Astrocyte of the spinal cord (primary cell): ENCODE measurements at regions not wholly inside any gene's neighbourhood (a gene's known extent, or its start where the extent isn't known, plus 50 kb on each side); places are given as distances from the start of the nearest gene placed in this dataset.
A peak's percentile ranks its signal among the peaks of the same experiment; 100 is the strongest.

Experiments used
- DNase-seq: peaks from one replicate; pipeline ENCODE4 v3.0.0; 2011; ENCODE audit warnings: low read depth, low spot score
- H3K4me3 ChIP-seq: 2 replicates; pipeline ENCODE4 v1.5.1; 2011; ENCODE audit warnings: low read depth, mild to moderate bottlenecking, low read length, moderate library complexity
- in situ Hi-C: cut with HindIII; loops from 2 replicates; pipeline ENCODE4 v1.10.0; 2017; ENCODE audit warnings: low sequenced_read_pairs
- TF ChIP-seq, protein P1 (sequence below): IDR thresholded peaks from 2 replicates; pipeline ENCODE4 v1.5.1; 2012; ENCODE audit warnings: low read depth, mild to moderate bottlenecking, low read length, inconsistent platforms

DNA sequence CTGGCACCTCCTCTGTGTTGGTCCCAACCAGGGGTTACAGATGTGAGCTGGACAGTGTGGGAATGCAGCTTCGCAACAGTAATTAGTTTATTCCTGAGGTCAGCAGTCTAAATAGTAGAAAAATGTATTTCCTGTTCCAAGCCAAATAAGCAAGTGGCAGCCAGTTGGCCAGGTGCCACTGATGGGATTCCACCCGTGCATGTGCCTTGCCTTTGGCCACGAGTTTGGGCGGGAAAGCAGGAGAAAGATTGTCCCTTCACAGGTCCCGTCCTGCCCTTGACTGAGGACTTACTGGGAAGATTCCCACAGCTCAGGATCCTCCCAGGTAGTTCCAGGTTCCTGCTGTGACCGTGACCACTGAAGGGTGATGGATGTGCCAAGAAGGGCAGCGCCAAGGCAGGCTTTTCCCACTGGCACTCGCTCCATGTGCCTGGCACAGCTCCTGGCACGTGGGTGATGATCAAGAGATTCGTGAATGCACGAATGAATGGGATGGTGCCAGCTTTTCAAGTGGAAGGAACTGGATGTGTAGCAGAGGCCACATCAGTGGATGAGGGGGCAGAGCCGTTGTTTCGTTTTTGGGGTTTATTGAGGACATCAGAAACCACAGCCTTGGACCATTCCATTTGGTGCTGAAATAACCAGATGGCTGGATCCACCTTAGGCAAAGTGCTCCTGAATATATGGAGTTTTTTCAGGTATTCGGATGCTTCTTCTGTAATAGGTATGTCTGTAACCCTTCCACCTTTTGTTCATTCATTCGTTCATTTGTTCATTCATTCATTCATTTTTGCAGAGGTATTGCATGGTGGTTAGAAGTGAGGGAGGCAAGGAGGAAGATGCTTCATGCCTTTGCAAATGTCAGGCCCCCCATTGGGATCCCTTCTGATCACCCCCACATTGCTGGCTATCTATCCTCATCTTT, 62.4 kb upstream of the WNT4 start:
- DNase-seq = no peak
- H3K4me3 ChIP-seq = no peak overlapping the region
- in situ Hi-C loops = no loop called here
- TF ChIP-seq, protein P1, sequence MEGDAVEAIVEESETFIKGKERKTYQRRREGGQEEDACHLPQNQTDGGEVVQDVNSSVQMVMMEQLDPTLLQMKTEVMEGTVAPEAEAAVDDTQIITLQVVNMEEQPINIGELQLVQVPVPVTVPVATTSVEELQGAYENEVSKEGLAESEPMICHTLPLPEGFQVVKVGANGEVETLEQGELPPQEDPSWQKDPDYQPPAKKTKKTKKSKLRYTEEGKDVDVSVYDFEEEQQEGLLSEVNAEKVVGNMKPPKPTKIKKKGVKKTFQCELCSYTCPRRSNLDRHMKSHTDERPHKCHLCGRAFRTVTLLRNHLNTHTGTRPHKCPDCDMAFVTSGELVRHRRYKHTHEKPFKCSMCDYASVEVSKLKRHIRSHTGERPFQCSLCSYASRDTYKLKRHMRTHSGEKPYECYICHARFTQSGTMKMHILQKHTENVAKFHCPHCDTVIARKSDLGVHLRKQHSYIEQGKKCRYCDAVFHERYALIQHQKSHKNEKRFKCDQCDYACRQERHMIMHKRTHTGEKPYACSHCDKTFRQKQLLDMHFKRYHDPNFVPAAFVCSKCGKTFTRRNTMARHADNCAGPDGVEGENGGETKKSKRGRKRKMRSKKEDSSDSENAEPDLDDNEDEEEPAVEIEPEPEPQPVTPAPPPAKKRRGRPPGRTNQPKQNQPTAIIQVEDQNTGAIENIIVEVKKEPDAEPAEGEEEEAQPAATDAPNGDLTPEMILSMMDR = no peak

DNA sequence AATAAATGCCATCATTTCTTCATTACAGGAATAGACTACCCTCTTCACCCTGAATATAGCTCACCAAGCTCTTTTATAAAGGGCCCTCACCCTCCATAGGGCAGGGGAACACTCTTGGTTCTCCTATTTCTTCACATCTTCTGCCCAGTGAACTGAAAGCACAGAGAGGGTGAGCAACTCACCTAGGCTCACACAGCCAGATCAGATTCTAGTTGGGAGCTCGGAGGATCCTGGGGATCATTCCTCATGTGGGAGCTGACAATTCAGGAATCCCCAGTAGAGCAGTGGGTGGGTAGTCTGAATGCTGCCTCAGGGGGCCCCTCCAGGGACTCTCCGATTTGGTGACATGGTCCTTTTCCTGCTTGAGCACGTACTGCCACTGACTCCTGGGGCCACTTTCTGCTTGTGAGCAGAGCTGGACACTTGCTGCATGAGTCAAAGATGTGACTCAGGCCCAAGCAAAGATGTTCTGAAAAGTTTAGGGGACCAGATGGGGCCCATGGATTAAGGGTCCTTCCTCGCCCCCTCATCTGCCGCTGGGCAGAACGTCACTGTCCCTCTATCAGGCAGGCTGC, 63.7 kb upstream of the WNT4 start:
- TF ChIP-seq, protein P1 = no peak
- in situ Hi-C loops = no loop called here
- H3K4me3 ChIP-seq = no peak overlapping the region
- no peak for DNase-seq

DNA sequence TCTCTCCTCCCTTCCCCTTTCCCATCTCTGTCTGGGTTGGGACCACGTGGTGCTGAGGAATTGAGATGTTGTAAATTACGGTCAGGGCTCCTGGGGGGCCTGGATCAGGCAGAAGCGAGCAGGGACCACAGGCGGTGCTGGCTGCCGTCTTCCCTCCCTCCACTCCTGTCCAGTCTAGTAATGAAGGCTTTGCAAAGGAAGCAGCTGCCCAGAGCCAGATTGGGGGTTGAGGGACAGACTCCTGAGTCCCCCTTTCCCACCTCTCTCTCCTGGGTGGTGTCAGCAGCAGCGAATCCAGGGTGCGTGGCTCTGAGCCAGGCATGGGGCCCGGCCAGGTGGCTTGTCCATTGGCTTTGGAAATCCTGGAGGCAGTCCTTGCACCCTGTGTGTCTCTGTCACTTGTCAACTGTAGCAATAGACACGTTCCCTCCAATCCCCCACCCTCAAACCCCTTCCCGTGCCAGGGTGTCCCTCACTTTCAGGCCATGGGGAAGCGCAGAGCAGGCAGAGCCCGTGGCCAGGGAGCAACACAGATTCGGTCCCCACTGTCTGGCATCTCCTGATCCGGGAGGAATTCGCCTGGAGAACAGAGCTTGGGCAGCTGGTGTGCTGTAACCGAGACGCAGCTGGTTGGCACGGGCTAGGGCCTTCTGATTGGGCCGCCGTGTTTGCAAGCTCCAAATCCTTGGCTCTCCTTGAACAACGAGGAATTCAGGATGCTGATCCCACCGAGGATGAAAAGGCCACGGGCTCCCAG, 64.8 kb upstream of the WNT4 start:
- TF ChIP-seq, protein P1 = no peak
- DNase-seq = no peak
- in situ Hi-C loops = no loop called here

DNA sequence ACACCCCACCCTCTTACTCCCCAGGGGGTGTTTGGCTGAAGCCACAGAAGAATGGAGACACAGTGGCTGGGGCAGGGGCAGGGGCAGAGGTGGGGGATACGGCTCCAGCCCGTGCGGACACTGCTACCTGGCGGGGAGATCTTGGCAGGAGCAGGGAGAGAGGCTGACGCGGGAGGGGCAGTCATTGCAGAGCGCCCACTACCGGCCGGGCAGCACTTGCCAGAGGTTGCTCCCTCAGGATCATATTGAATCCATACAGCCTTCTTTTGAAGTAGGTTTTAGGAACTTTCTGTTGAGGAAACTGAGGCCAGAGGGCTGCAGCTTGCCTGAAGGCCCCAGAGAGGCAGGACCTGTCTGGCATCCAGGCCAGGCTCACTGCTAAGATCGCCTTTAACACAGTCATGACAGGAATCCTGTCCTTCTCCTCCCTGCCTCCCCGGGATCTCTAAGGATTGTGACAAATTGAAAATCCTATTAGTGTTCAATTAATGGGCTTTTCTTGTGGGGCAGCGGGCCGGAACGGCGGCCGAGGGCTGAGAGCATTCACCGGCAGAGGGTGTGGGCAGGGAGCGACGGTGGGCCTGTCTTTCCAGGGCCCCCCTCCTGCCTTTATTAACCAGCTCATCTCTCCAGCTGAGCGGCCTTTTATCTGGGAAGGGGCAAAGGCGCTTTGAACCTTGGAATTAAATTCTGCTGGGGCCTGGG, 65.5 kb upstream of the WNT4 start:
- H3K4me3 ChIP-seq = no peak overlapping the region
- in situ Hi-C loops = no loop called here
- TF ChIP-seq, protein P1 = peak; percentile 24
- DNase-seq = no peak

More for the DNA sequence above, 64.8 kb upstream of the WNT4 start:
- no peak overlapping the region for H3K4me3 ChIP-seq

DNA sequence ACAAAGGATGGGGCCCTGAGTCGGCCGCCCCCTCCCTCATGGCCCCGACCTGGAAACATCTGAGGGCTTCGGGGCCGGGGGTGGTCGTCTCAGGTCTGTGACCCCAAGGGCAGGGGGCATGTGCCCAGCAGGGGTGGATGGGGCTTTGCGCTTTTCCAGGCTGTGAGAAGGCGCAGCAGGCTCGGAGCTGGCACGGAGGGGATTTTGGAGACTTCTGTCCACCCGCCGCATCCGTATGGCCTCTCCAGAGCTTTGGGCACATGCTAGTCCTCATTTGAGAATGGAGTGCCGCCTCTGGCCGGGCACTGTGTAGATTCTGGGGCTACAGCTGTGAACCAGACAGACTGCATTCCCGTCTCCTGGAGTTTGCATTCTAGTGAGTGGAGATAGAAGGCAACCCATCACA, 66.1 kb upstream of the WNT4 start:
- no peak for DNase-seq
- TF ChIP-seq, protein P1 = no peak
- no peak overlapping the region for H3K4me3 ChIP-seq
- in situ Hi-C loops = no loop called here

DNA sequence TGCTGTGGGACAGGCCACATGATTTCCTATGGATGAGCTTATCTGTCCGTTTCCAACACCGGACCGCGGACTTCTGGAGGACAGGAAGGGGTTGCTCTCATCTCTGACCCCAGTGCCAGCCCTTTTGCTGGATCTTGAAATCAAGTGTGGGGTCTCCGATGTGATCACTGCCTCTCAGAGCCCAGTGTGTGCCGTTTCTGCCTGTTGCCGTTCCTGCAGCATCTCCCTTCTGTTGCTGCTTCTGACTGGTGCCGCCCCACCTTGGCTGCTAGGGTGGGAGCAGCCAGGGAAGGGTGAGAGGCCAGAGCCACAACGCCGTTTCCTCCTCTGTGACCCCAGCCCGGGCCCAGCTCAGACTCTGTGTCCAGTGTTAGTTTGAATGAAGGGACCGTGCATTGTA, 67.3 kb upstream of the WNT4 start:
- no peak overlapping the region for H3K4me3 ChIP-seq
- in situ Hi-C loops = no loop called here
- no peak for DNase-seq
- TF ChIP-seq, protein P1 = no peak
